Tibial nerve (tissue), 4 donors: ENCODE measurements at regions not wholly inside any gene's neighbourhood (a gene's known extent, or its start where the extent isn't known, plus 50 kb on each side); places are given as distances from the start of the nearest gene placed in this dataset.

Experiments
- DNase-seq, 2 donors: peaks; one replicate each; pipeline ENCODE4 v3.0.0-alpha.2; 2019; ENCODE audit warnings: low spot score in 2 of 2
- H3K27ac ChIP-seq, 4 donors: fragments of 200-600 bp; sonication (generic) in 3 of 4; one replicate each; pipeline ENCODE4 v1.5.1; 2017 to 2019; ENCODE audit warnings: mild to moderate bottlenecking in 1 of 4
- H3K27me3 ChIP-seq, 2 donors: fragments of 200-600 bp; sonication (generic) in 1 of 2; one replicate each; pipeline versions ENCODE4 v1.5.1 to v1.6.0; 2017 to 2019
- H3K36me3 ChIP-seq, 3 donors: fragments of 200-600 bp; sonication (generic); one replicate each; pipeline ENCODE4 v1.5.1; 2018 to 2019
- H3K4me1 ChIP-seq, 4 donors: fragments of 200-600 bp; sonication (generic) in 3 of 4; one replicate each; pipeline ENCODE4 v1.5.1; 2017 to 2019
- H3K4me3 ChIP-seq, 4 donors: fragments of 200-600 bp; sonication (generic) in 3 of 4; one replicate each; pipeline ENCODE4 v1.5.1; 2017 to 2019; ENCODE audit warnings: mild to moderate bottlenecking in 1 of 4, moderate library complexity in 1 of 4
- H3K9me3 ChIP-seq, 4 donors: fragments of 200-600 bp; sonication (generic) in 3 of 4; one replicate each; pipeline ENCODE4 v1.5.1; 2017 to 2019
- CTCF ChIP-seq, 5 experiments: fragments of 200-600 bp in 3 of 5; fragments of 450-650 bp in 2 of 5; sonication (generic) in 3 of 5; IDR thresholded peaks; one replicate each; pipeline ENCODE4 v1.5.1; 2016 to 2019; ENCODE audit warnings: antibody characterized with exemption in 5 of 5, mild to moderate bottlenecking in 3 of 5, moderate library complexity in 2 of 5
- EP300 ChIP-seq, 2 donors: sonication (generic); formaldehyde crosslinking; IDR thresholded peaks; one replicate each; pipeline ENCODE4 v1.6.1; 2017; ENCODE audit warnings: antibody characterized with exemption in 2 of 2, mild to moderate bottlenecking in 1 of 2
- POLR2A ChIP-seq, 2 donors: fragments of 450-650 bp; IDR thresholded peaks; one replicate each; pipeline ENCODE4 v1.6.1; 2017; ENCODE audit warnings: antibody characterized with exemption in 2 of 2, mild to moderate bottlenecking in 2 of 2, moderate library complexity in 2 of 2
- WGBS, 2 donors: methylation state at CpG; one replicate each; pipeline ENCODE4 v1.1.5; 2018; 5-methylcytosine and 5-hydroxymethylcytosine counted together

DNA sequence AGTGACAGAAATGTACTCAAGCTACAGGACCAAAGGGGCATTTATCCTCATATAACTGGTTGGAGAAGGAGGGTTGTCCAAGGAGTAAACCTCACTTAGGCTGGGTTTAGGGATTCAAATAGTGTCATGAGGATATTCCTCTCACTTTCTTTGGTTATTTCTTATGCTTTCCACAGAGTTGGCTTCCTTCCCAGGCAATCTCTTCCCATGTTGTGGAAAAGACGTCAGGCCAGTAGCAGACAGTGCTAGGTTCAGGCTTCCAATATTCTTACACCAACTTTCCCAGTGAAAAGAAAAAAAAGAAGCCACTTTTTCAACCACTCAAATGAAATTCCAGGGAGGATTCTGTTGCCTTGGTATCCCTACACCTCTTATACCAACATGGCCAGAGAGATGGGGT lies 653.0 kb downstream of the C4orf33 start:
- no peak for DNase-seq
- Histone ChIP-seq H3K4me3 (no peak overlapping the region), H3K27ac (no peak overlapping the region), H3K4me1 (no peaks in the 10 kb centered on the region), H3K9me3 (no peaks in the 10 kb centered on the region), H3K36me3 (no peaks in the 10 kb centered on the region), H3K27me3 (no peaks in the 10 kb centered on the region)
- 11 to 19% methylated on average over 1 of the region's 1 CpG for WGBS, 2 donors
- TF ChIP-seq EP300 (IDR thresholded peaks at IDR 0.05) (no peak), CTCF (IDR thresholded peaks at IDR 0.05) (no peak), POLR2A (IDR thresholded peaks at IDR 0.05) (no peak)

DNA sequence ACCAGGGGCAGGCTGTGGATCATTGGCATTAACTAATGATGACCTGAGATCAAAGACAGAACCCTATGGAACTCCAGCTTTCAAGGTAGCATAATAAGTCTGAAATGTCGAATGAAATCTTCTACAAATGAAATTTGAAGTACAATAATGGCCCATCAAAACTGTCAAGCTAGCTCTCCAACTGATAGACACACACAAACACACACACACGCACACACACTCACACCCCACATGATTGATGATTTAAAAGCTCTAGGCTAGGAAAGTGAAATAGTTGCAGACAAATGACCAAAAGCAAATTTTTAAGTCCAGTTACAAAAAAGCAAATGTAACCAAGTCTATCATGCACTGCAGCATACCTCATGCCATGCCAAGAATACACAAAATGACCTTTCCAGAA lies 655.7 kb downstream of the C4orf33 start:
- WGBS, 2 donors, result 85 to 86% methylated on average over 2 of the region's 2 CpGs
- no peaks in the 10 kb centered on the region for H3K4me1 ChIP-seq
- TF ChIP-seq CTCF (IDR thresholded peaks at IDR 0.05) (no peak), EP300 (IDR thresholded peaks at IDR 0.05) (no peak), POLR2A (IDR thresholded peaks at IDR 0.05) (no peak)
- H3K36me3 ChIP-seq, result no peaks in the 10 kb centered on the region
- H3K27me3 ChIP-seq, result no peaks in the 10 kb centered on the region
- H3K27ac ChIP-seq, result no peak overlapping the region
- no peak for DNase-seq
- no peak overlapping the region for H3K4me3 ChIP-seq
- no peaks in the 10 kb centered on the region for H3K9me3 ChIP-seq

- Histone ChIP-seq H3K4me1 (no peaks in the 10 kb centered on the region), H3K27ac (no peak overlapping the region), H3K36me3 (no peaks in the 10 kb centered on the region), H3K27me3 (no peaks in the 10 kb centered on the region), H3K9me3 (no peaks in the 10 kb centered on the region), H3K4me3 (no peak overlapping the region)
- WGBS, 2 donors, result 42 to 50% methylated on average over 5 of the region's 5 CpGs
- TF ChIP-seq EP300 (IDR thresholded peaks at IDR 0.05) (no peak), POLR2A (IDR thresholded peaks at IDR 0.05) (no peak), CTCF (IDR thresholded peaks at IDR 0.05) (no peak)
- no peak for DNase-seq
Observed at GRCh38 chr4:129783596-129783995, 687.6 kb downstream of the C4orf33 start.

DNA sequence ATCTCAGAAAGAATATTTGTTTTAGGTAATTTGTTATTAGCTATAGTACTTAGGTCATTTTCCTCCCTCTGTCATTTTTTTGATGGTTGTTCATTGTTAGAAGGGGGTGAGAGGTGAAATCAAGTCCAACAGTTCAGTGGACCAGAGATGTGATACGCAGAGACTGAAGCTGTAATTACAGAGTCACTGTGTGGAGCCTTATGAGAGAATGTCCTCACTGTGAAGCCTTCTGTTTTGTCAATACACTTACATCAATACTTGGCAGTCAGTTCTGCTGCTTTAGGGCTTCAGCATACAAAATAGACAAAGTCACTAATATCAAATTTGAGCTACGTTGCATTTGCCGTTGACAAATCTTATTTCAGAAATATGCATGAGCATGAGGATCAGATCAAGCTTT lies 692.5 kb downstream of the C4orf33 start:
- 55 to 60% methylated on average over 3 of the region's 3 CpGs for WGBS, 2 donors

DNA sequence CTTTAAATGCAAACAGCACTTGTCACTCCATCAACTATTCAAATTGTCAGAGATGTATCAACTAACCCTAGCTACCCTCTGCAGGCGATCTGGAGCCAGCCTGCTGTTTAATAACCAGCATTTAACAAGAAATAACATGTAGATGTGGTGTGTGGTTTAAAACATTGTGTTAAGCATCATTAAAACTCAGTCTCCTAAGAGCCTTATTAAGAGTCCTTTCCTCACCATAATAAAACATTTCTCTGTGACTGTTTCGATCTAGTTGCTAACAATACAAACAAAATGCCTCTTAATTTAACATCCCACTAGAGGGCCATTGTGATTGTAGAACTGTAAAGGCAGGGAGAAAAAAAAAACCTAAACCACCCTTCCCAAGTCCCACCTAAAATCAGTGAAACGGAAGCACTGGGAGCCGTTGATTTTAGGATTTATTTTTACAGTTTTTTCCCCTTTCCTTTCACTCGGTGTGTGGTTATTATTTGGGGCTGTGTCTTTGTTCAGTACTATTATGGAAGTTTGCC lies 708.6 kb downstream of the C4orf33 start:
- DNase-seq, result no peak
- H3K27ac ChIP-seq, result no peak overlapping the region
- no peak overlapping the region for H3K4me3 ChIP-seq
- H3K27me3 ChIP-seq, result no peaks in the 10 kb centered on the region
- no peaks in the 10 kb centered on the region for H3K9me3 ChIP-seq
- TF ChIP-seq EP300 (IDR thresholded peaks at IDR 0.05) (no peak), CTCF (IDR thresholded peaks at IDR 0.05) (no peak), POLR2A (IDR thresholded peaks at IDR 0.05) (no peak)
- no peaks in the 10 kb centered on the region for H3K36me3 ChIP-seq
- no peaks in the 10 kb centered on the region for H3K4me1 ChIP-seq
- 38 to 40% methylated on average over 5 of the region's 5 CpGs for WGBS, 2 donors

More for the DNA sequence above, 692.5 kb downstream of the C4orf33 start:
- no peaks in the 10 kb centered on the region for H3K27me3 ChIP-seq
- H3K36me3 ChIP-seq, result no peaks in the 10 kb centered on the region
- H3K27ac ChIP-seq, result no peak overlapping the region
- H3K9me3 ChIP-seq, result no peaks in the 10 kb centered on the region
- no peak overlapping the region for H3K4me3 ChIP-seq
- no peak for DNase-seq
- H3K4me1 ChIP-seq, result no peaks in the 10 kb centered on the region
- TF ChIP-seq CTCF (IDR thresholded peaks at IDR 0.05) (no peak), POLR2A (IDR thresholded peaks at IDR 0.05) (no peak), EP300 (IDR thresholded peaks at IDR 0.05) (no peak)
